HEK293 (cell line): ENCODE measurements at regions not wholly inside any gene's neighbourhood (a gene's known extent, or its start where the extent isn't known, plus 50 kb on each side); places are given as distances from the start of the nearest gene placed in this dataset.

Source experiments
- CTCF ChIA-PET: fragments of 350-600 bp; formaldehyde crosslinking; extraction: SDS; loops from one replicate; lab custom pipeline; 2021; ENCODE audit warnings: antibody characterized with exemption; lab: Yijun Ruan, JAX
- POLR2A ChIA-PET: fragments of 300-600 bp; formaldehyde crosslinking; extraction: SDS; loops from one replicate; lab custom pipeline; 2020; ENCODE audit warnings: antibody characterized with exemption, inconsistent platforms; lab: Yijun Ruan, JAX
- H3K27ac ChIP-seq: fragments of 200-500 bp; sonication (Bioruptor generic); 2 replicates; pipeline ENCODE4 v1.5.1; 2014; ENCODE audit warnings: low read depth, low read length, control low read depth, inconsistent platforms; ENCODE audit errors: extremely low read depth
- H3K36me3 ChIP-seq, 2 experiments: fragments of 200-500 bp in 1 of 2; sonication (Bioruptor generic) in 1 of 2; 1 replicate in 1 of 2; 2 replicates in 1 of 2; pipeline ENCODE4 v1.5.1; 2014 to 2017; ENCODE audit warnings: inconsistent platforms in 2 of 2, low read length in 2 of 2; ENCODE audit not compliant: control insufficient read depth in 2 of 2, insufficient read depth in 1 of 2
- H3K4me1 ChIP-seq: fragments of 200-500 bp; sonication (Bioruptor generic); 2 replicates; pipeline ENCODE4 v1.5.1; 2014; ENCODE audit warnings: mild to moderate bottlenecking, low read length, inconsistent platforms; ENCODE audit not compliant: control insufficient read depth, insufficient read depth
- H3K4me3 ChIP-seq: 2 replicates; pipeline ENCODE4 v1.5.1; 2011; ENCODE audit warnings: low read depth, mild to moderate bottlenecking, control low read depth, low read length, moderate library complexity
- H3K9me3 ChIP-seq: fragments of 200-500 bp; sonication (Bioruptor generic); 2 replicates; pipeline ENCODE4 v1.5.1; 2014; ENCODE audit warnings: low read depth, low read length, inconsistent platforms; ENCODE audit not compliant: control insufficient read depth, insufficient read depth
- BCL11A ChIP-seq: fragments of 450-650 bp; formaldehyde crosslinking; IDR thresholded peaks from 2 replicates; pipeline ENCODE4 v1.5.1; 2016; ENCODE audit warnings: low read depth, missing biosample characterization, missing genetic modification characterization
- GFI1B ChIP-seq: fragments of 450-650 bp; formaldehyde crosslinking; IDR thresholded peaks from 2 replicates; pipeline ENCODE4 v1.5.1; 2016; ENCODE audit warnings: missing biosample characterization, missing genetic modification characterization
- HOXA7 ChIP-seq: sonication (generic); formaldehyde crosslinking; IDR thresholded peaks from 2 replicates; pipeline ENCODE4 v1.8.1; 2022; ENCODE audit warnings: missing genetic modification reagents, borderline replicate concordance
- KLF1 ChIP-seq: fragments of 450-650 bp; formaldehyde crosslinking; IDR thresholded peaks from 2 replicates; pipeline ENCODE4 v1.5.1; 2016; ENCODE audit warnings: missing biosample characterization, missing genetic modification characterization
- OVOL3 ChIP-seq: fragments of 450-650 bp; formaldehyde crosslinking; IDR thresholded peaks from 2 replicates; pipeline ENCODE4 v1.5.1; 2016; ENCODE audit warnings: missing biosample characterization, missing genetic modification characterization
- ZBTB8A ChIP-seq: fragments of 450-650 bp; formaldehyde crosslinking; IDR thresholded peaks from 2 replicates; pipeline ENCODE4 v1.5.1; 2016; ENCODE audit warnings: missing biosample characterization, missing genetic modification characterization
- ZFHX2 ChIP-seq: fragments of 450-650 bp; formaldehyde crosslinking; conservative IDR thresholded peaks from 2 replicates; pipeline ENCODE4 v1.5.1; 2016; ENCODE audit warnings: missing biosample characterization, missing genetic modification characterization
- ZFP41 ChIP-seq: fragments of 450-650 bp; formaldehyde crosslinking; IDR thresholded peaks from 2 replicates; pipeline ENCODE4 v1.5.1; 2016; ENCODE audit warnings: missing biosample characterization, missing genetic modification characterization, borderline replicate concordance
- ZNF132 ChIP-seq: fragments of 450-650 bp; formaldehyde crosslinking; IDR thresholded peaks from 2 replicates; pipeline ENCODE4 v1.5.1; 2017; ENCODE audit warnings: missing biosample characterization, missing genetic modification characterization, borderline replicate concordance
- ZNF239 ChIP-seq: fragments of 450-650 bp; formaldehyde crosslinking; IDR thresholded peaks from 2 replicates; pipeline ENCODE4 v1.5.1; 2016; ENCODE audit warnings: missing biosample characterization, missing genetic modification characterization
- ZNF24 ChIP-seq: fragments of 450-650 bp; formaldehyde crosslinking; IDR thresholded peaks from 2 replicates; pipeline ENCODE4 v1.5.1; 2016; ENCODE audit warnings: missing biosample characterization, missing genetic modification characterization
- ZNF404 ChIP-seq: fragments of 450-650 bp; formaldehyde crosslinking; IDR thresholded peaks from 2 replicates; pipeline ENCODE4 v1.5.1; 2017; ENCODE audit warnings: missing biosample characterization, missing genetic modification characterization
- ZNF549 ChIP-seq: fragments of 450-650 bp; IDR thresholded peaks from 2 replicates; pipeline ENCODE4 v1.5.1; 2018; ENCODE audit warnings: missing biosample characterization, missing genetic modification characterization, mild to moderate bottlenecking, inconsistent platforms, moderate library complexity
- ZNF629 ChIP-seq: fragments of 450-650 bp; formaldehyde crosslinking; IDR thresholded peaks from 2 replicates; pipeline ENCODE4 v1.5.1; 2017; ENCODE audit warnings: missing biosample characterization, missing genetic modification characterization
- ZSCAN30 ChIP-seq: fragments of 450-650 bp; IDR thresholded peaks from 2 replicates; pipeline ENCODE4 v1.5.1; 2018; ENCODE audit warnings: missing biosample characterization, mild to moderate bottlenecking, missing genetic modification characterization, moderate library complexity
- TF ChIP-seq, protein P1 (sequence below): fragments of 450-650 bp; formaldehyde crosslinking; IDR thresholded peaks from 2 replicates; pipeline ENCODE4 v1.5.1; 2016; ENCODE audit warnings: missing biosample characterization, missing genetic modification characterization, borderline replicate concordance
- TF ChIP-seq, protein P2 (sequence below): fragments of 450-650 bp; formaldehyde crosslinking; IDR thresholded peaks from 2 replicates; pipeline ENCODE4 v1.5.1; 2016; ENCODE audit warnings: missing biosample characterization, missing genetic modification characterization
- TF ChIP-seq, protein P3 (sequence below): fragments of 450-650 bp; formaldehyde crosslinking; IDR thresholded peaks from 2 replicates; pipeline ENCODE4 v1.5.1; 2017; ENCODE audit warnings: missing biosample characterization, missing genetic modification characterization
- TF ChIP-seq, protein P4 (sequence below): fragments of 450-650 bp; formaldehyde crosslinking; IDR thresholded peaks from 2 replicates; pipeline ENCODE4 v1.5.1; 2017; ENCODE audit warnings: missing biosample characterization, missing genetic modification characterization
- TF ChIP-seq, protein P5 (sequence below): fragments of 450-650 bp; formaldehyde crosslinking; IDR thresholded peaks from 2 replicates; pipeline ENCODE4 v1.5.1; 2016; ENCODE audit warnings: missing biosample characterization, missing genetic modification characterization

DNA sequence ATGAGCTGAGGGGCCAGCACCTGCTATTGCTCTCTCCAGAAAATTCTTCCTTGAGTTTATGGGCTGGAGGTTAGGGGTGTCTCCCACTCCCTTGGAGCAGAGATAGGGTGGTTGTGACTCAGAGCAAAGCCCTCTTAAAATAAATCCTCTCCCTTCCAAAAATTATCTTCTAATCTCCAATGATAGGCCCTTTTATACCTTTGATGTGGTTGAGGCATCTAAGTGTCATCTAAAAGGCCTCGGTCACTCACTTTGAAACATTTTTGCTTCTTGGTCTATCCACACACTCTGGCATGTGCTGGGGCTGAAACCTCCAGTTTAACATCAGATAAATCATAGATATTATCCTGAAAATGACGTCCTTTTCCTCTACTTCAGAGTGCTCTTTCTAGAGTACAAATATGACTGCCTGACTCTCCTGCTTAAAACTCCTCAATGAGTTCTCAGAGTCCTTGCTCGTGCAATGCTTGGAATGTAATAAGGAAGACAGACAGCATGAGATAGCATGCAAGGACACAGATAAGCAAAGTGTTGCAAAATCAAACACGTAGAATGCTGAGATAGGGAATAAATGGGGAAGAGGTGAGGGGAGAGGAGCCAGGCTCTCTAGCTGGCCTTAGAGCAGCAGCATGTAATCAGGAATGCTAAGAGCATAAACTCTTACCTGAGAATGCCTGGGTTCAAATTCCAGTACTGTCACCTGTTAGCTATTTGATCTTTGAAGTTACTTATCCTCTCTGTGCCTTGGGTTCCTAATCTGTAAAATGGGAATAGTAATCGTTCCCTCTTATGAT, 374.1 kb upstream of the CITED2 start:
- CTCF ChIA-PET, result interaction anchor here (0.5 kb wide), 1 partner anchor 367 kb away, joined by 6 read pairs; no protein-coding TSS in a partner anchor
- H3K9me3 ChIP-seq, result no peaks in the 10 kb centered on the region
- no peak overlapping the region for H3K27ac ChIP-seq
- no peaks in the 10 kb centered on the region for H3K4me1 ChIP-seq
- no peaks in the 10 kb centered on the region for H3K36me3 ChIP-seq
- no peak for TF ChIP-seq ZNF239 (tag by site-specific recombination)
- TF ChIP-seq HOXA7, result no peak
- TF ChIP-seq ZFHX2 (tag by site-specific recombination), result no peak
- TF ChIP-seq, protein P1, sequence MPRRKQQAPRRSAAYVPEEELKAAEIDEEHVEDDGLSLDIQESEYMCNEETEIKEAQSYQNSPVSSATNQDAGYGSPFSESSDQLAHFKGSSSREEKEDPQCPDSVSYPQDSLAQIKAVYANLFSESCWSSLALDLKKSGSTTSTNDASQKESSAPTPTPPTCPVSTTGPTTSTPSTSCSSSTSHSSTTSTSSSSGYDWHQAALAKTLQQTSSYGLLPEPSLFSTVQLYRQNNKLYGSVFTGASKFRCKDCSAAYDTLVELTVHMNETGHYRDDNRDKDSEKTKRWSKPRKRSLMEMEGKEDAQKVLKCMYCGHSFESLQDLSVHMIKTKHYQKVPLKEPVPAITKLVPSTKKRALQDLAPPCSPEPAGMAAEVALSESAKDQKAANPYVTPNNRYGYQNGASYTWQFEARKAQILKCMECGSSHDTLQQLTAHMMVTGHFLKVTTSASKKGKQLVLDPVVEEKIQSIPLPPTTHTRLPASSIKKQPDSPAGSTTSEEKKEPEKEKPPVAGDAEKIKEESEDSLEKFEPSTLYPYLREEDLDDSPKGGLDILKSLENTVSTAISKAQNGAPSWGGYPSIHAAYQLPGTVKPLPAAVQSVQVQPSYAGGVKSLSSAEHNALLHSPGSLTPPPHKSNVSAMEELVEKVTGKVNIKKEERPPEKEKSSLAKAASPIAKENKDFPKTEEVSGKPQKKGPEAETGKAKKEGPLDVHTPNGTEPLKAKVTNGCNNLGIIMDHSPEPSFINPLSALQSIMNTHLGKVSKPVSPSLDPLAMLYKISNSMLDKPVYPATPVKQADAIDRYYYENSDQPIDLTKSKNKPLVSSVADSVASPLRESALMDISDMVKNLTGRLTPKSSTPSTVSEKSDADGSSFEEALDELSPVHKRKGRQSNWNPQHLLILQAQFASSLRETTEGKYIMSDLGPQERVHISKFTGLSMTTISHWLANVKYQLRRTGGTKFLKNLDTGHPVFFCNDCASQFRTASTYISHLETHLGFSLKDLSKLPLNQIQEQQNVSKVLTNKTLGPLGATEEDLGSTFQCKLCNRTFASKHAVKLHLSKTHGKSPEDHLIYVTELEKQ (tag by site-specific recombination), result no peak
- no peak for TF ChIP-seq BCL11A (tag by site-specific recombination)
- TF ChIP-seq GFI1B (tag by site-specific recombination), result no peak
- TF ChIP-seq, protein P2, sequence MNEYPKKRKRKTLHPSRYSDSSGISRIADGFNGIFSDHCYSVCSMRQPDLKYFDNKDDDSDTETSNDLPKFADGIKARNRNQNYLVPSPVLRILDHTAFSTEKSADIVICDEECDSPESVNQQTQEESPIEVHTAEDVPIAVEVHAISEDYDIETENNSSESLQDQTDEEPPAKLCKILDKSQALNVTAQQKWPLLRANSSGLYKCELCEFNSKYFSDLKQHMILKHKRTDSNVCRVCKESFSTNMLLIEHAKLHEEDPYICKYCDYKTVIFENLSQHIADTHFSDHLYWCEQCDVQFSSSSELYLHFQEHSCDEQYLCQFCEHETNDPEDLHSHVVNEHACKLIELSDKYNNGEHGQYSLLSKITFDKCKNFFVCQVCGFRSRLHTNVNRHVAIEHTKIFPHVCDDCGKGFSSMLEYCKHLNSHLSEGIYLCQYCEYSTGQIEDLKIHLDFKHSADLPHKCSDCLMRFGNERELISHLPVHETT (tag by site-specific recombination), result no peak
- TF ChIP-seq ZNF404 (tag by site-specific recombination), result no peak
- TF ChIP-seq, protein P3, sequence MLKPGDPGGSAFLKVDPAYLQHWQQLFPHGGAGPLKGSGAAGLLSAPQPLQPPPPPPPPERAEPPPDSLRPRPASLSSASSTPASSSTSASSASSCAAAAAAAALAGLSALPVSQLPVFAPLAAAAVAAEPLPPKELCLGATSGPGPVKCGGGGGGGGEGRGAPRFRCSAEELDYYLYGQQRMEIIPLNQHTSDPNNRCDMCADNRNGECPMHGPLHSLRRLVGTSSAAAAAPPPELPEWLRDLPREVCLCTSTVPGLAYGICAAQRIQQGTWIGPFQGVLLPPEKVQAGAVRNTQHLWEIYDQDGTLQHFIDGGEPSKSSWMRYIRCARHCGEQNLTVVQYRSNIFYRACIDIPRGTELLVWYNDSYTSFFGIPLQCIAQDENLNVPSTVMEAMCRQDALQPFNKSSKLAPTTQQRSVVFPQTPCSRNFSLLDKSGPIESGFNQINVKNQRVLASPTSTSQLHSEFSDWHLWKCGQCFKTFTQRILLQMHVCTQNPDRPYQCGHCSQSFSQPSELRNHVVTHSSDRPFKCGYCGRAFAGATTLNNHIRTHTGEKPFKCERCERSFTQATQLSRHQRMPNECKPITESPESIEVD (tag by site-specific recombination), result no peak
- TF ChIP-seq, all 188 proteins: peak for 0
- no peak overlapping the region for H3K4me3 ChIP-seq
- POLR2A ChIA-PET, result no interaction called here

DNA sequence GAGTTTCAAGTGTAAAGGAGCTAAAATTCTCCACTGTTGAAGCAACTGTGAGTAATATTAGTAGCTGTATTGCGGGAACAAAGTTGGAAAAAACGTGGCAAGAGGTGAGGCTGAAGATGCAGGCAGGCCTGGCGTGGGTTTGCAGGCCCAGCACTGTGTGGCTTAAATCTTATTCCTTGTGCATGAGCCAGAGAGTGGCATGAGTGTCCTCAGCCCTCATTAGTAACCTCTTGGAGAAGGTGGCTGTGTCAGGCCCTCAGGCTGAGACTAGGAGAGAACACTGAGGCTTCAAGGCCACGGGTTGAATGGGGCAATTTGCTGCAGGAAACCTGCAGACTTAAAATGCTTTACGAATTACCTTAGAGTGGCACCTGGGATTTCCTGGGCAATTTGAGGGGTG, 372.7 kb upstream of the CITED2 start:
- CTCF ChIA-PET, result no interaction called here
- Histone ChIP-seq H3K9me3 (no peaks in the 10 kb centered on the region), H3K4me3 (no peak overlapping the region), H3K4me1 (no peaks in the 10 kb centered on the region), H3K36me3 (no peaks in the 10 kb centered on the region), H3K27ac (no peak overlapping the region)
- POLR2A ChIA-PET, result no interaction called here
- TF ChIP-seq ZNF24 (tag by site-specific recombination), result no peak
- no peak for TF ChIP-seq ZFP41 (tag by site-specific recombination)
- no peak for TF ChIP-seq ZNF629
- TF ChIP-seq KLF1, result no peak
- TF ChIP-seq ZNF132, result no peak
- no peak for TF ChIP-seq ZSCAN30
- TF ChIP-seq, protein P4, sequence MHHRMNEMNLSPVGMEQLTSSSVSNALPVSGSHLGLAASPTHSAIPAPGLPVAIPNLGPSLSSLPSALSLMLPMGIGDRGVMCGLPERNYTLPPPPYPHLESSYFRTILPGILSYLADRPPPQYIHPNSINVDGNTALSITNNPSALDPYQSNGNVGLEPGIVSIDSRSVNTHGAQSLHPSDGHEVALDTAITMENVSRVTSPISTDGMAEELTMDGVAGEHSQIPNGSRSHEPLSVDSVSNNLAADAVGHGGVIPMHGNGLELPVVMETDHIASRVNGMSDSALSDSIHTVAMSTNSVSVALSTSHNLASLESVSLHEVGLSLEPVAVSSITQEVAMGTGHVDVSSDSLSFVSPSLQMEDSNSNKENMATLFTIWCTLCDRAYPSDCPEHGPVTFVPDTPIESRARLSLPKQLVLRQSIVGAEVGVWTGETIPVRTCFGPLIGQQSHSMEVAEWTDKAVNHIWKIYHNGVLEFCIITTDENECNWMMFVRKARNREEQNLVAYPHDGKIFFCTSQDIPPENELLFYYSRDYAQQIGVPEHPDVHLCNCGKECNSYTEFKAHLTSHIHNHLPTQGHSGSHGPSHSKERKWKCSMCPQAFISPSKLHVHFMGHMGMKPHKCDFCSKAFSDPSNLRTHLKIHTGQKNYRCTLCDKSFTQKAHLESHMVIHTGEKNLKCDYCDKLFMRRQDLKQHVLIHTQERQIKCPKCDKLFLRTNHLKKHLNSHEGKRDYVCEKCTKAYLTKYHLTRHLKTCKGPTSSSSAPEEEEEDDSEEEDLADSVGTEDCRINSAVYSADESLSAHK, result no peak
- no peak for TF ChIP-seq OVOL3
- TF ChIP-seq, protein P5, sequence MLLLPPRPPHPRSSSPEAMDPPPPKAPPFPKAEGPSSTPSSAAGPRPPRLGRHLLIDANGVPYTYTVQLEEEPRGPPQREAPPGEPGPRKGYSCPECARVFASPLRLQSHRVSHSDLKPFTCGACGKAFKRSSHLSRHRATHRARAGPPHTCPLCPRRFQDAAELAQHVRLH (tag by site-specific recombination), result no peak
- no peak for TF ChIP-seq ZNF549
- TF ChIP-seq ZBTB8A (tag by site-specific recombination), result no peak
